ENCODE measurements at regions not wholly inside any gene's neighbourhood (a gene's known extent, or its start where the extent isn't known, plus 50 kb on each side); places are given as distances from the start of the nearest gene placed in this dataset.

DNA sequence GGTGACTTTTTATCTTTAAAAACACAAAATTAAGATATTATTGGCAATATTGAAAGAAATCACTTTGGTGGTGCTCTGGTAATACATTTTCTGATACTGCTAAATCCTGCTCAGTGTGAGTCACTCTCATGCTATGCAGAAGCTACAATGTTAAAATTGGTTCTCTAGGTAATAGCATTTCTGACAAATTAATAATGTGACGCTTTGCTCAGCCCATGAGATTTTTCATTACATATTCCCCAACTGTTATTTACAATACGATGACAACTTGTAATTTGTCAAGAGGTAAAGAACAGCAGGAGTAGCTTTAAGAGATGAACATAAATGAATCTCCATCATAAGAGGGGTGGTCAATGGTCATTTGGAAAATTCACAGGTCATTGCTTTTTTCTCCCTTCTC is 573.6 kb downstream of the TMEM182 start:
- dilution Hi-C loops (cut with MboI; ENCODE audit: extremely low pct_ligation_motif_present, low sequenced_read_pairs) = no loop called here
- Histone ChIP-seq H2AFZ (ENCODE audit: control insufficient read depth, low read length) (no peak overlapping the region), H3K27ac (ENCODE audit: control insufficient read depth, insufficient read depth, low read length) (no peak overlapping the region), H3K4me3 (ENCODE audit: control insufficient read depth in 2 of 3, extremely low read depth in 1 of 3, insufficient read depth in 2 of 3, low read depth in 1 of 3, low read length in 3 of 3) (no peak overlapping the region), H3K79me2 (ENCODE audit: control insufficient read depth, insufficient read depth, low read length) (no peaks in the 10 kb centered on the region), H3K36me3 (ENCODE audit: control insufficient read depth in 2 of 2, extremely low read depth in 1 of 2, insufficient read depth in 2 of 2, low read length in 2 of 2) (no peaks in the 10 kb centered on the region), H3K4me2 (ENCODE audit: control insufficient read depth, extremely low read depth, insufficient read depth, low read depth, low read length) (no peak overlapping the region), H3K9me3 (ENCODE audit: control insufficient read depth, low read depth, low read length) (no peaks in the 10 kb centered on the region), H3K4me1 (ENCODE audit: control insufficient read depth, extremely low read depth, insufficient read depth, low read length) (no peaks in the 10 kb centered on the region), H3K9me1 (ENCODE audit: control insufficient read depth, extremely low read depth, insufficient read depth, low read length) (no peaks in the 10 kb centered on the region), H4K20me1 (ENCODE audit: control insufficient read depth, extremely low read depth, insufficient read depth, low read length) (no peaks in the 10 kb centered on the region), H3K9ac (ENCODE audit: control insufficient read depth, extremely low read depth, insufficient read depth, low read length) (no peak overlapping the region), H3K27me3 (ENCODE audit: control insufficient read depth, extremely low read depth, insufficient read depth, low read length) (no peaks in the 10 kb centered on the region)
- no peak for FAIRE-seq
- no peak for DNase-seq (ENCODE audit: low read depth, low spot score)
- TF ChIP-seq EZH2 (IDR thresholded peaks at IDR 0.05; ENCODE audit: low read length) (no peak), CTCF (optimal IDR thresholded peaks at IDR 0.05 in 1 of 3, IDR thresholded peaks at IDR 0.05 in 1 of 3, conservative IDR thresholded peaks at IDR 0.05 in 1 of 3; ENCODE audit: extremely low read depth in 1 of 3, insufficient read depth in 2 of 3, low read length in 3 of 3) (no peak)

DNA sequence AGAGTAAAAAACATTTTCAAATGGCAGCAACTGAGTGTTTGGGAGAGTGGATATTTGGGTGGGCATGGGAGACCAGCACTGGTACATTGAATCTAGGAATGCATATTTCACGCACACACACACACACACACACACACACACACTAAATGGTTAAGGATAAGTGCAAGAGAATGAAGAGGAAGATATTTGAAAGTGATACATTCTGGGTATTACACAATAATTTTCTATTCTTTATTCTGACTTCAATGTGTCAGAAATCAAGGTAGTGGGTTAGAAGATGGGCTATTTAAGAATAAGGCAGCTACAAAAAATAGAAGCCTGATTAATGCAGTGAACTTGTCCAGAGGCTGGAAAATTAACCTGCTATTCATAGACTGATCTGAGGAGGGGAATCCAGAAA is 577.0 kb downstream of the TMEM182 start:
- H3K4me1 ChIP-seq (ENCODE audit: control insufficient read depth, extremely low read depth, insufficient read depth, low read length) = no peaks in the 10 kb centered on the region
- no peaks in the 10 kb centered on the region for H4K20me1 ChIP-seq (ENCODE audit: control insufficient read depth, extremely low read depth, insufficient read depth, low read length)
- H3K4me3 ChIP-seq (ENCODE audit: control insufficient read depth in 2 of 3, extremely low read depth in 1 of 3, insufficient read depth in 2 of 3, low read depth in 1 of 3, low read length in 3 of 3) = no peak overlapping the region
- no peak for DNase-seq (ENCODE audit: low read depth, low spot score)
- TF ChIP-seq CTCF (optimal IDR thresholded peaks at IDR 0.05 in 1 of 3, IDR thresholded peaks at IDR 0.05 in 1 of 3, conservative IDR thresholded peaks at IDR 0.05 in 1 of 3; ENCODE audit: extremely low read depth in 1 of 3, insufficient read depth in 2 of 3, low read length in 3 of 3) (no peak), EZH2 (IDR thresholded peaks at IDR 0.05; ENCODE audit: low read length) (no peak)
- H3K9me3 ChIP-seq (ENCODE audit: control insufficient read depth, low read depth, low read length) = peaks cover 2% of the 10 kb centered on the region
- FAIRE-seq = no peak
- H3K79me2 ChIP-seq (ENCODE audit: control insufficient read depth, insufficient read depth, low read length) = no peaks in the 10 kb centered on the region
- no peak overlapping the region for H2AFZ ChIP-seq (ENCODE audit: control insufficient read depth, low read length)
- no peak overlapping the region for H3K4me2 ChIP-seq (ENCODE audit: control insufficient read depth, extremely low read depth, insufficient read depth, low read depth, low read length)
- H3K27me3 ChIP-seq (ENCODE audit: control insufficient read depth, extremely low read depth, insufficient read depth, low read length) = no peaks in the 10 kb centered on the region
- dilution Hi-C loops (cut with MboI; ENCODE audit: extremely low pct_ligation_motif_present, low sequenced_read_pairs) = no loop called here
- H3K9me1 ChIP-seq (ENCODE audit: control insufficient read depth, extremely low read depth, insufficient read depth, low read length) = no peaks in the 10 kb centered on the region
- no peaks in the 10 kb centered on the region for H3K36me3 ChIP-seq (ENCODE audit: control insufficient read depth in 2 of 2, extremely low read depth in 1 of 2, insufficient read depth in 2 of 2, low read length in 2 of 2)
- H3K27ac ChIP-seq (ENCODE audit: control insufficient read depth, insufficient read depth, low read length) = no peak overlapping the region
- no peak overlapping the region for H3K9ac ChIP-seq (ENCODE audit: control insufficient read depth, extremely low read depth, insufficient read depth, low read length)
